ENCODE measurements at regions not wholly inside any gene's neighbourhood (a gene's known extent, or its start where the extent isn't known, plus 50 kb on each side); places are given as distances from the start of the nearest gene placed in this dataset.

- H3K4me3 ChIP-seq (replicated peaks in 1 of 2; ENCODE audit: low read depth in 2 of 2, low read length in 2 of 2) = no peak overlapping the region
- no peak for DNase-seq (ENCODE audit: low read depth in 2 of 2)
- TF ChIP-seq CTCF (IDR thresholded peaks at IDR 0.05; ENCODE audit: low read depth, low read length) = no peak
Observed at GRCh38 chr10:57786331-57786730, 481.4 kb downstream of the IPMK start.

GRCh38 chr10:57785546-57785945 lies 482.1 kb downstream of the IPMK start:
- no peak overlapping the region for H3K4me3 ChIP-seq (replicated peaks in 1 of 2; ENCODE audit: low read depth in 2 of 2, low read length in 2 of 2)
- DNase-seq (ENCODE audit: low read depth in 2 of 2) = no peak
- TF ChIP-seq CTCF (IDR thresholded peaks at IDR 0.05; ENCODE audit: low read depth, low read length) = no peak

- no peak for TF ChIP-seq CTCF (IDR thresholded peaks at IDR 0.05; ENCODE audit: low read depth, low read length)
- no peak for DNase-seq (ENCODE audit: low read depth in 2 of 2)
- H3K4me3 ChIP-seq (replicated peaks in 1 of 2; ENCODE audit: low read depth in 2 of 2, low read length in 2 of 2) = no peak overlapping the region
Observed at GRCh38 chr10:57785068-57785467, 482.6 kb downstream of the IPMK start.

- H3K4me3 ChIP-seq (replicated peaks in 1 of 2; ENCODE audit: low read depth in 2 of 2, low read length in 2 of 2) = no peak overlapping the region
- no peak for DNase-seq (ENCODE audit: low read depth in 2 of 2)
- TF ChIP-seq CTCF (IDR thresholded peaks at IDR 0.05; ENCODE audit: low read depth, low read length) = no peak
Observed at GRCh38 chr10:57776688-57777432, 490.8 kb downstream of the IPMK start.

GRCh38 chr10:57775250-57775649 lies 492.4 kb downstream of the IPMK start:
- DNase-seq (ENCODE audit: low read depth in 2 of 2) = no peak
- TF ChIP-seq CTCF (IDR thresholded peaks at IDR 0.05; ENCODE audit: low read depth, low read length) = no peak
- no peak overlapping the region for H3K4me3 ChIP-seq (replicated peaks in 1 of 2; ENCODE audit: low read depth in 2 of 2, low read length in 2 of 2)

GRCh38 chr10:57769298-57769697 lies 498.4 kb downstream of the IPMK start:
- no peak for TF ChIP-seq CTCF (IDR thresholded peaks at IDR 0.05; ENCODE audit: low read depth, low read length)
- no peak overlapping the region for H3K4me3 ChIP-seq (replicated peaks in 1 of 2; ENCODE audit: low read depth in 2 of 2, low read length in 2 of 2)

GRCh38 chr10:57759777-57760176 lies 507.9 kb downstream of the IPMK start:
- no peak for TF ChIP-seq CTCF (IDR thresholded peaks at IDR 0.05; ENCODE audit: low read depth, low read length)
- no peak for DNase-seq (ENCODE audit: low read depth in 2 of 2)
- no peak overlapping the region for H3K4me3 ChIP-seq (replicated peaks in 1 of 2; ENCODE audit: low read depth in 2 of 2, low read length in 2 of 2)

More at GRCh38 chr10:57769298-57769697, 498.4 kb downstream of the IPMK start:
- DNase-seq (ENCODE audit: low read depth in 2 of 2) = no peak
